Lower leg skin (tissue), 3 donors: ENCODE measurements at regions not wholly inside any gene's neighbourhood (a gene's known extent, or its start where the extent isn't known, plus 50 kb on each side); places are given as distances from the start of the nearest gene placed in this dataset.
"Not testable (repeated sequence)": the region's sequence is repeated elsewhere in the genome, so short reads cannot be mapped to it uniquely, and the experiment has no call there.

Experiments used
- POLR2A ChIP-seq, 2 donors: fragments of 450-650 bp; IDR thresholded peaks; one replicate each; pipeline ENCODE4 v1.6.1; 2016 to 2017; ENCODE audit warnings: antibody characterized with exemption in 2 of 2, mild to moderate bottlenecking in 1 of 2, moderate library complexity in 1 of 2
- TF ChIP-seq, protein P1 (sequence below), 3 donors: fragments of 450-650 bp; IDR thresholded peaks; one replicate each; pipeline ENCODE4 v1.5.1; 2016; ENCODE audit warnings: antibody characterized with exemption in 3 of 3, mild to moderate bottlenecking in 3 of 3, moderate library complexity in 2 of 3

DNA sequence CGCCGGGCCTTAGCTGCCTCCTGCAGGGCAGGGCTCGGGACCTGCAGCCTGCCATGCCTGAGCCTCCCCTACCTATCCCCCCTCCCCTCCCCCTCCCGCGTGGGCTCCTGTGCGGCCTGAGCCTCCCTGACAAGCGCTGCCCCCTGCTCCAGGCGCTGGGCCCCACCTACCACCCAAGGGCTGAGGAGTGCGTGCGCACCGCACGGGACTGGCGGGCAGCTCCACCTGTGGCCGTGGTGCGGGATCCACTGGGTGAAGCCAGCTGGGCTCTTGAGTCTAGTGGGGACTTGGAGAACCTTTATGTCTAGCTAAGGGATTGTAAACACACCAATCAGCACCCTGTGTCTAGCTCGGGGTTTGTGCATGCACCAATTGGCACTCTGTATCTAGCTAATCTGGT, 554.6 kb upstream of the ACTRT1 start:
- TF ChIP-seq, protein P1, sequence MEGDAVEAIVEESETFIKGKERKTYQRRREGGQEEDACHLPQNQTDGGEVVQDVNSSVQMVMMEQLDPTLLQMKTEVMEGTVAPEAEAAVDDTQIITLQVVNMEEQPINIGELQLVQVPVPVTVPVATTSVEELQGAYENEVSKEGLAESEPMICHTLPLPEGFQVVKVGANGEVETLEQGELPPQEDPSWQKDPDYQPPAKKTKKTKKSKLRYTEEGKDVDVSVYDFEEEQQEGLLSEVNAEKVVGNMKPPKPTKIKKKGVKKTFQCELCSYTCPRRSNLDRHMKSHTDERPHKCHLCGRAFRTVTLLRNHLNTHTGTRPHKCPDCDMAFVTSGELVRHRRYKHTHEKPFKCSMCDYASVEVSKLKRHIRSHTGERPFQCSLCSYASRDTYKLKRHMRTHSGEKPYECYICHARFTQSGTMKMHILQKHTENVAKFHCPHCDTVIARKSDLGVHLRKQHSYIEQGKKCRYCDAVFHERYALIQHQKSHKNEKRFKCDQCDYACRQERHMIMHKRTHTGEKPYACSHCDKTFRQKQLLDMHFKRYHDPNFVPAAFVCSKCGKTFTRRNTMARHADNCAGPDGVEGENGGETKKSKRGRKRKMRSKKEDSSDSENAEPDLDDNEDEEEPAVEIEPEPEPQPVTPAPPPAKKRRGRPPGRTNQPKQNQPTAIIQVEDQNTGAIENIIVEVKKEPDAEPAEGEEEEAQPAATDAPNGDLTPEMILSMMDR (IDR thresholded peaks at IDR 0.05) = not testable (repeated sequence)
- not testable (repeated sequence) for TF ChIP-seq POLR2A (IDR thresholded peaks at IDR 0.05)
